Gastrocnemius medialis (tissue), 4 donors: ENCODE measurements at regions not wholly inside any gene's neighbourhood (a gene's known extent, or its start where the extent isn't known, plus 50 kb on each side); places are given as distances from the start of the nearest gene placed in this dataset.

Experiments
- POLR2A ChIP-seq, 2 donors: fragments of 450-650 bp; IDR thresholded peaks; one replicate each; pipeline ENCODE4 v1.6.1; 2017; ENCODE audit warnings: antibody characterized with exemption in 2 of 2, mild to moderate bottlenecking in 2 of 2, moderate library complexity in 2 of 2
- TF ChIP-seq, protein P1 (sequence below), 5 experiments: fragments of 450-650 bp in 3 of 5; fragments of 200-600 bp in 2 of 5; sonication (generic) in 2 of 5; IDR thresholded peaks in 4 of 5; conservative IDR thresholded peaks in 1 of 5; 1 replicate in 4 of 5; 2 replicates in 1 of 5; pipeline ENCODE4 v1.5.1; 2016 to 2019; ENCODE audit warnings: antibody characterized with exemption in 5 of 5, mild to moderate bottlenecking in 3 of 5, moderate library complexity in 3 of 5

DNA sequence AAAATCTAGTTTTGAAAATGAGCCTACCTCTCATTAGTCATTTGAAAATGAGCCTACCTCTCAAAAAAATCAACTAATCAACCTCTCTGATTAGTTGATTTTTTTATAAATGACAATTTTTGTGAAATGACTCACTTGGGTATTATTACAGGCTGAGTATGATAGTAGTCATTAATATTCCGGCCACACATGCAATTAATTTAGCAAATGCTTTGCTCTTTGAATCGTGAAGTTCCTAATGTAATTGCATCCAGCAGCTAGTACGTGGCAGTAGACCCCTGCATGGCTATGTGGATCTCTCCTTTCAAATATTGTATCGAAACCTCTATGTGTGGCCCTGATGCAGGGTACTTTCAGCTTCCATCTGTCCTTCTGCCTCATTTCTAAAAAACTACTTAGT, 245.9 kb upstream of the PHYHIPL start:
- TF ChIP-seq POLR2A (IDR thresholded peaks at IDR 0.05) = no peak
- TF ChIP-seq, protein P1, sequence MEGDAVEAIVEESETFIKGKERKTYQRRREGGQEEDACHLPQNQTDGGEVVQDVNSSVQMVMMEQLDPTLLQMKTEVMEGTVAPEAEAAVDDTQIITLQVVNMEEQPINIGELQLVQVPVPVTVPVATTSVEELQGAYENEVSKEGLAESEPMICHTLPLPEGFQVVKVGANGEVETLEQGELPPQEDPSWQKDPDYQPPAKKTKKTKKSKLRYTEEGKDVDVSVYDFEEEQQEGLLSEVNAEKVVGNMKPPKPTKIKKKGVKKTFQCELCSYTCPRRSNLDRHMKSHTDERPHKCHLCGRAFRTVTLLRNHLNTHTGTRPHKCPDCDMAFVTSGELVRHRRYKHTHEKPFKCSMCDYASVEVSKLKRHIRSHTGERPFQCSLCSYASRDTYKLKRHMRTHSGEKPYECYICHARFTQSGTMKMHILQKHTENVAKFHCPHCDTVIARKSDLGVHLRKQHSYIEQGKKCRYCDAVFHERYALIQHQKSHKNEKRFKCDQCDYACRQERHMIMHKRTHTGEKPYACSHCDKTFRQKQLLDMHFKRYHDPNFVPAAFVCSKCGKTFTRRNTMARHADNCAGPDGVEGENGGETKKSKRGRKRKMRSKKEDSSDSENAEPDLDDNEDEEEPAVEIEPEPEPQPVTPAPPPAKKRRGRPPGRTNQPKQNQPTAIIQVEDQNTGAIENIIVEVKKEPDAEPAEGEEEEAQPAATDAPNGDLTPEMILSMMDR (IDR thresholded peaks at IDR 0.05 in 4 of 5, conservative IDR thresholded peaks at IDR 0.05 in 1 of 5) = no peak
